HL-60 (cell line): ENCODE measurements at regions not wholly inside any gene's neighbourhood (a gene's known extent, or its start where the extent isn't known, plus 50 kb on each side); places are given as distances from the start of the nearest gene placed in this dataset.

Source experiments
- POLR2AphosphoS5 ChIP-seq: IDR thresholded peaks from 2 replicates; pipeline ENCODE4 v1.6.1; 2012; ENCODE audit warnings: low read depth
- TF ChIP-seq, protein P1 (sequence below): IDR thresholded peaks from one replicate; pipeline ENCODE4 v1.5.1; 2011; ENCODE audit warnings: low read length, control low read depth, inconsistent platforms; ENCODE audit not compliant: insufficient read depth

DNA sequence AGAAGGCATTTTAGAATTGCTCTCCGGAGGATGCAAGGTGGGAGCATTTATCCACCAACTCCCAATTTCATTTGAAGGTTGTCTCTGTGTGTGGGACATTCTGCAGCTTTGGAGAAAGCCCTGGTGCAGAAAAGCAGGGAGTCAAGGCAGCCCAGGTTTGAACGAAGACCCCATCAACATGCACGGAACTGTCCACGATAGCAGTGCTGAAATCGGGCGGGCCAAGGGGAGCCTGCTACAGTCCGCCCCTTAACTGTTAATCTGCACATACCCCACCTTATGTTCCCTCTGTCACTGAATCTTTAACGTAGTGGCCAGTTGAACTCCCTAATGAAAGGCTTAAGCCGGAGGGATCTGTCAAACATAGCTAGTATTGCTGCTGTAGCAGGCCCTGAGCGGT, 68.8 kb upstream of the C1orf174 start:
- TF ChIP-seq, protein P1, sequence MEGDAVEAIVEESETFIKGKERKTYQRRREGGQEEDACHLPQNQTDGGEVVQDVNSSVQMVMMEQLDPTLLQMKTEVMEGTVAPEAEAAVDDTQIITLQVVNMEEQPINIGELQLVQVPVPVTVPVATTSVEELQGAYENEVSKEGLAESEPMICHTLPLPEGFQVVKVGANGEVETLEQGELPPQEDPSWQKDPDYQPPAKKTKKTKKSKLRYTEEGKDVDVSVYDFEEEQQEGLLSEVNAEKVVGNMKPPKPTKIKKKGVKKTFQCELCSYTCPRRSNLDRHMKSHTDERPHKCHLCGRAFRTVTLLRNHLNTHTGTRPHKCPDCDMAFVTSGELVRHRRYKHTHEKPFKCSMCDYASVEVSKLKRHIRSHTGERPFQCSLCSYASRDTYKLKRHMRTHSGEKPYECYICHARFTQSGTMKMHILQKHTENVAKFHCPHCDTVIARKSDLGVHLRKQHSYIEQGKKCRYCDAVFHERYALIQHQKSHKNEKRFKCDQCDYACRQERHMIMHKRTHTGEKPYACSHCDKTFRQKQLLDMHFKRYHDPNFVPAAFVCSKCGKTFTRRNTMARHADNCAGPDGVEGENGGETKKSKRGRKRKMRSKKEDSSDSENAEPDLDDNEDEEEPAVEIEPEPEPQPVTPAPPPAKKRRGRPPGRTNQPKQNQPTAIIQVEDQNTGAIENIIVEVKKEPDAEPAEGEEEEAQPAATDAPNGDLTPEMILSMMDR, result no peak
- TF ChIP-seq POLR2AphosphoS5, result no peak
